GM23338 (cell line): ENCODE measurements at regions not wholly inside any gene's neighbourhood (a gene's known extent, or its start where the extent isn't known, plus 50 kb on each side); places are given as distances from the start of the nearest gene placed in this dataset.
A peak's percentile ranks its signal among the peaks of the same experiment; 100 is the strongest.

ENCODE experiments used
- ATAC-seq: fragments of 200-7000 bp; cut with Tn5 transposase; 3 replicates; pipeline ENCODE4 v1.9.1; 2020
- DNase-seq: peaks from one replicate; pipeline ENCODE4 v3.0.0-alpha.2; 2015; ENCODE audit warnings: low spot score
- H2AFZ ChIP-seq: fragments of 200-600 bp; sonication (generic); 2 replicates; pipeline ENCODE4 v1.8.0; 2016; ENCODE audit warnings: antibody characterized with exemption, mild to moderate bottlenecking, moderate library complexity
- H3F3A ChIP-seq: fragments of 200-600 bp; sonication (generic); replicated peaks from 2 replicates; pipeline ENCODE4 v1.8.0; 2017; ENCODE audit warnings: antibody characterized with exemption, mixed run types, low read depth
- H3K27ac ChIP-seq: fragments of 200-600 bp; sonication (generic); 2 replicates; pipeline ENCODE4 v1.6.1; 2016; ENCODE audit warnings: low read depth
- H3K27me3 ChIP-seq: fragments of 200-600 bp; sonication (generic); 2 replicates; pipeline ENCODE4 v1.8.0; 2016; ENCODE audit warnings: mild to moderate bottlenecking, mixed run types, moderate library complexity; ENCODE audit not compliant: insufficient read depth
- H3K36me3 ChIP-seq: fragments of 200-600 bp; sonication (generic); 2 replicates; pipeline ENCODE4 v1.8.0; 2016; ENCODE audit warnings: mild to moderate bottlenecking; ENCODE audit not compliant: insufficient read depth
- H3K4me1 ChIP-seq: fragments of 200-600 bp; sonication (generic); 2 replicates; pipeline ENCODE4 v1.8.0; 2016; ENCODE audit warnings: mild to moderate bottlenecking, moderate library complexity; ENCODE audit not compliant: insufficient read depth
- H3K4me2 ChIP-seq: fragments of 200-600 bp; sonication (generic); 2 replicates; pipeline ENCODE4 v1.7.1; 2017; ENCODE audit warnings: mixed run types
- H3K4me3 ChIP-seq: fragments of 200-600 bp; sonication (generic); 2 replicates; pipeline ENCODE4 v1.6.1; 2016; ENCODE audit warnings: mixed run types
- H3K79me2 ChIP-seq: fragments of 200-600 bp; sonication (generic); replicated peaks from 2 replicates; pipeline ENCODE4 v1.8.0; 2017; ENCODE audit warnings: mild to moderate bottlenecking; ENCODE audit not compliant: insufficient read depth
- H3K9me2 ChIP-seq: fragments of 200-600 bp; sonication (generic); 2 replicates; pipeline ENCODE4 v1.8.0; 2017; ENCODE audit not compliant: insufficient read depth
- H4K20me1 ChIP-seq: fragments of 200-600 bp; sonication (generic); replicated peaks from 2 replicates; pipeline ENCODE4 v1.8.0; 2017; ENCODE audit warnings: mild to moderate bottlenecking; ENCODE audit not compliant: insufficient read depth
- H3K27ac Mint-ChIP-seq: 2 replicates; pipeline ENCODE4 v1.8.0; 2020; ENCODE audit warnings: inconsistent platforms, mild to moderate bottlenecking, moderate library complexity, mixed read lengths
- H3K27me3 Mint-ChIP-seq: 3 replicates; pipeline ENCODE4 v1.8.0; 2022; ENCODE audit warnings: low read depth, mild to moderate bottlenecking, moderate library complexity, mixed read lengths, inconsistent platforms; ENCODE audit not compliant: insufficient read depth, poor library complexity
- H3K36me3 Mint-ChIP-seq: 3 replicates; pipeline ENCODE4 v1.8.0; 2021; ENCODE audit warnings: low read depth, mild to moderate bottlenecking, inconsistent platforms, moderate library complexity, mixed read lengths
- H3K4me1 Mint-ChIP-seq: 3 replicates; pipeline ENCODE4 v1.8.0; 2020; ENCODE audit warnings: mild to moderate bottlenecking, inconsistent platforms, mixed read lengths
- H3K4me3 Mint-ChIP-seq: 3 replicates; pipeline ENCODE4 v1.8.0; 2021; ENCODE audit warnings: moderate library complexity, mild to moderate bottlenecking, inconsistent platforms, mixed read lengths
- H3K9me3 Mint-ChIP-seq: 3 replicates; pipeline ENCODE4 v1.8.0; 2020; ENCODE audit warnings: moderate library complexity, mild to moderate bottlenecking, inconsistent platforms, mixed read lengths
- CTCF ChIP-seq, 2 experiments: fragments of 200-600 bp in 1 of 2; sonication (generic) in 1 of 2; conservative IDR thresholded peaks; 2 replicates each; pipeline versions ENCODE4 v1.5.1 to v1.6.1; 2016 to 2017; ENCODE audit warnings: antibody characterized with exemption in 2 of 2, low read depth in 2 of 2, mild to moderate bottlenecking in 2 of 2, moderate library complexity in 1 of 2
- EZH2 ChIP-seq: fragments of 200-600 bp; sonication (generic); IDR thresholded peaks from one replicate; pipeline ENCODE4 v1.8.0; 2017; ENCODE audit warnings: antibody characterized with exemption, mild to moderate bottlenecking, low read depth; ENCODE audit not compliant: unreplicated experiment
- JUNB ChIP-seq: IDR thresholded peaks from one replicate; pipeline ENCODE4 v1.6.1; 2016; ENCODE audit warnings: antibody characterized with exemption; ENCODE audit not compliant: unreplicated experiment
- NANOG ChIP-seq: IDR thresholded peaks from 2 replicates; pipeline ENCODE4 v1.6.1; 2016; ENCODE audit warnings: antibody characterized with exemption, borderline replicate concordance
- POLR2AphosphoS5 ChIP-seq: IDR thresholded peaks from 2 replicates; pipeline ENCODE4 v1.6.1; 2016; ENCODE audit warnings: antibody characterized with exemption, low read depth
- REST ChIP-seq: IDR thresholded peaks from one replicate; pipeline ENCODE4 v1.6.1; 2018; ENCODE audit warnings: antibody characterized with exemption; ENCODE audit not compliant: unreplicated experiment
- ZNF114 ChIP-seq: fragments of 250-450 bp; sonication (Bioruptor Pico); IDR thresholded peaks from 2 replicates; pipeline ENCODE4 v1.5.0; 2020; ENCODE audit warnings: mild to moderate bottlenecking, moderate library complexity
- ZNF331 ChIP-seq: fragments of 250-450 bp; sonication (Bioruptor Pico); IDR thresholded peaks from 2 replicates; pipeline ENCODE4 v1.5.0; 2020; ENCODE audit warnings: low read depth, mild to moderate bottlenecking, moderate library complexity
- ZNF462 ChIP-seq: fragments of 250-450 bp; sonication (Bioruptor Pico); IDR thresholded peaks from 2 replicates; pipeline ENCODE4 v1.5.0; 2020; ENCODE audit warnings: mild to moderate bottlenecking, moderate library complexity

GRCh38 chr20:61086031-61086430, 166.0 kb upstream of the CDH4 start (continued):
- no peak for TF ChIP-seq ZNF462 (CRISPR knock-in tag)
- TF ChIP-seq JUNB, result no peak
- TF ChIP-seq EZH2, result no peak
- TF ChIP-seq NANOG, result no peak
- TF ChIP-seq POLR2AphosphoS5, result no peak
- no peak for TF ChIP-seq CTCF (conservative IDR thresholded peaks at IDR 0.05; ENCODE audit: low read depth in 2 of 2)
- TF ChIP-seq ZNF114 (CRISPR knock-in tag), result no peak

GRCh38 chr20:61090541-61090940, 161.5 kb upstream of the CDH4 start:
- Mint-ChIP-seq H3K36me3 (peaks cover 10% of the 10 kb centered on the region; the same call in 2 of the 3 replicates), H3K4me3 (no peak overlapping the region), H3K27me3 (peaks cover 24% of the 10 kb centered on the region), H3K9me3 (peaks cover 34% of the 10 kb centered on the region), H3K4me1 (peaks cover 9% of the 10 kb centered on the region; the same call in 2 of the 3 replicates), H3K27ac (no peak overlapping the region)
- Histone ChIP-seq H3K27me3 (no peaks in the 10 kb centered on the region), H4K20me1 (no peaks in the 10 kb centered on the region), H3K4me1 (no peaks in the 10 kb centered on the region), H3F3A (no peaks in the 10 kb centered on the region), H2AFZ (no peak overlapping the region), H3K79me2 (no peaks in the 10 kb centered on the region), H3K9me2 (no peaks in the 10 kb centered on the region), H3K4me2 (no peak overlapping the region), H3K27ac (no peak overlapping the region), H3K36me3 (no peaks in the 10 kb centered on the region), H3K4me3 (no peak overlapping the region)
- ATAC-seq (peak; percentile 47; the same call in 1 of the 3 replicates), DNase-seq (no peak)
- TF ChIP-seq ZNF114 (CRISPR knock-in tag) (no peak), ZNF331 (no peak), REST (no peak)
